ENCODE measurements at regions not wholly inside any gene's neighbourhood (a gene's known extent, or its start where the extent isn't known, plus 50 kb on each side); places are given as distances from the start of the nearest gene placed in this dataset.
"Not testable (repeated sequence)": the region's sequence is repeated elsewhere in the genome, so short reads cannot be mapped to it uniquely, and the experiment has no call there.

DNA sequence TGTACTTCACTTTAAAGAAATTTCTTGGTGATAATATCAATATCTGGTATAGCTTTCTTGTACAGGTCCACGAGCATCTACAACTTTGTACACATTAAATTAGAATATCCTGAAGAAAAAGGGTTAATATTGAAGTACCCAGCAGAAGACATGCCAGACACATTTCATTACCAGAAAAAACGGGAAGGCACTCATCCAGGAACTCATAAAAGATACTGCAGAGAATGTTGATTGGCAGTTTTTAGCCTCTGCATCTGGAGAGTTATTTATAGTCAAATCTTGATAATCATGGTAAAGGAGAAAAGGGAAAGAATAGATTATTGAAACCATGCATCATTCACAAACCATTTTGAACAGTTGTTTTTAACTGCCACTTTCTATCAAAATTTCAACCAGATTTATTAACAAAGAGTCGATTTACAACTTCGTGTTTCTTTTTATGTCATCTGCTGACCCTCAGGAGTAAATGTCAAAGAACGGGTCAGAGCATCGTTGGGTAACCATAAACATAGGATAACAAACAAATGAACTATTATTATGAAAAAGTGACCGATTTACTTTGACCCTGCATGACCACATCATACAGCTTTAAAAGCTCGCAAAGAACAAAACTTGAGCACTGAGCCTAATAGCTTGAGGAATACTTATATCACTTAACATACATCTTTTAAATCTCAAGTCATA, 229.2 kb upstream of the SGK1 start:
- DNase-seq: no peak

DNA sequence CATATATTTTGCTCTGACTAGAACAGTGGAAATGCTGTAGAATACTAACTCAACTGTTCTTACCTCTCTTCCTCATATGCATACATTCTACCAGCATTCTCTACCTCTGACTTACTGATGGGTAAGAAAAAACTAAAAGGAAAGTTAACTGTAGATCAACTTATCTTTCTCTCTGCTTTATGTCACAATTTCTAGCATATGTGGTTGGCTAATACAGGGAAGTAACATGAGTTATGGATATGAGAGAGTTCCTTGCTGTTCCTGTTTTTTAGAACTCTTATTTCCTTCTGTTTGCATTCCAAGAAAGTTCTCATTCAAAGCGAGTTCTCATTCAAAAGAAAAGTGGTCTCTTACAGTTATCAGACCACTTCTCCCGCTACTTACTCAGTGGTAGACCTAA, 226.8 kb upstream of the SGK1 start:
- no peak for DNase-seq

- no peak for DNase-seq
Measured at GRCh38 chr6:134543128-134543527, 225.2 kb upstream of the SGK1 start.

DNA sequence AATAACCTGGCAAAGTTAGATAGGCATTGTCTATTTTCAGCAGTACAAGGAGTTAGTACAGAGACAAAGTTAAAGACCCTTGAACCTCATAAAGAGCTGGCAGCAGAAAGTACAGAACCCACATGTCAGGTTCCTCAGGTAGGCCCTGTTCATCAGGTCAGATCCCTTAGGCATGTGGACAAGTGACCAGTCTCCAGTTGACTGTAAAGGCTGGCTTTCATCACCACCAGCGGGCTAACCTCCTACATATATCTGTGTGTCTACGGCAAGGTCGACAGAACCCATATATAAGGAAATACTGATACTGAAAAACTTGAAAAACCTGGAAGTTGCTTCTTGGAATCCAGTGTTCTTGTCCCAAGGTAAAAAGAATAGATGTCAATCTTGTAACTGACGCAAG, 223.1 kb upstream of the SGK1 start:
- DNase-seq: no peak

DNA sequence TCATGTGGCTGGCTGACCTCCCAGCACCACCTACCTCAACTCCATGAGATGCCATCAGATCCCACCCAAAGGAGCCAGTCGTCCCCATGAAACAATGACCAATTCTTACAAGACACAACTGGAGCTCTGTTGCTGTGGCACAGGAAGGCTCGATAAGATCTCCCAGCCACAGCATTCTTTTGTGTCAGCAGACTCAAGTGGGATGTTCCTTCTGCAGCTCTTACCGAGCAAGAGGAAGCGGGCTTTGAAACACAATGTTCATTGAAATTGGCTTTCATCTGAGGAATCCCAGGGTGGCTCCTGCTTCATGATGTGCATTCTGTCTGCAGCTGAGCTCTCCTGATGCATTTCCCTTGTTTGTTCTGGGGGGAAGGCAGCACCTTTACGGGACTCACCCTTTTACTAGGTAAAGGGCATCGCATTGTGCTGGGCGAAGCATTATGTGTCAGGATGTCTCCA, 222.0 kb upstream of the SGK1 start:
- no peak for DNase-seq

GRCh38 chr6:134537765-134538164, 219.9 kb upstream of the SGK1 start:
- DNase-seq: not testable (repeated sequence)

- DNase-seq: no peak
Measured at GRCh38 chr6:134537146-134537555, 219.2 kb upstream of the SGK1 start.

- DNase-seq: no peak
Measured at GRCh38 chr6:134535831-134536230, 217.9 kb upstream of the SGK1 start.

GRCh38 chr6:134534708-134535149, 216.8 kb upstream of the SGK1 start:
- DNase-seq: no peak

- DNase-seq: no peak
Measured at GRCh38 chr6:134533991-134534390, 216.1 kb upstream of the SGK1 start.

DNA sequence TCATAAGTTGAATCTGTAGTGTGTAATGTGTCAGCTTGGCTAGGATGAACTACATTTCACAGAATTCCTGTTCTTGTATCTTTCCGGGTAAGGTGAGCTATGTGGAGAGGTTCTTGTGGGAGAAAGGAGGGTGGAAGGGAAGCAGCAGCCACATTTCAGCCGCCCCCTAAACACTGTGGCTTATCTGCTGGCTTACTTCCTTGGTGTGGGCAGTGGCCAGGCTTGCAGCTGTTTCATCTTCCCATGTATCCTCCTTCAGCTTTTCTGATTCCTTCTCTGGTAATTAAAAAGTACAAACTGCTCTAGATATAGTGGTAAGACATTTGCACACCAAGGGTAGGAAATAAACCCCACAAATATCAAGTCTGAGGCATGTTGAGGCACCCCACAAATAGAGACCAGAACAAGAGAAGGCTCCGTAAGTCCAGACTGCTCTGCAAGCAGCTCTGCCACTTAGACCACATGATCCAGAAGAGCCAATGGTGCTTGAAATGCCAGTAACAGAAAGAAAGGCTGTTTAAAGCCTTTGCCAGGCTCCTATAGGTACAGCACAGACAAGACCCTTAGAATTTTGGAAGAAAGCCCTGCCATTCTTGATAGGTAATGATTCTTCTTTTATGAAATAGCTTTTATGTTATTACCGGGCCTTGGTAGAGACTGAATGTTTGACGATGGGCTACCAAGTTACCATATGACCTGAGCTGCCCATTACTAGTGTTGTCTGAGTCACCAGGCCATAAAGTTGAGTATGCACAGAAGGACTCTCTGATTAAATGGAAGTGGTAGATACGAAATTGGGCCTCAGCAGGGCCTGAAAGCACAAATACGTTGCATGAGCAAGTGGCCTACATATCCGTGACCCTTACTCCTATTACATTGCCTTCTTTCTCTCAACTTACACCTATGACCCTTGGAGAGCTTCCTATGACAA, 215.0 kb upstream of the SGK1 start:
- no peak for DNase-seq

DNA sequence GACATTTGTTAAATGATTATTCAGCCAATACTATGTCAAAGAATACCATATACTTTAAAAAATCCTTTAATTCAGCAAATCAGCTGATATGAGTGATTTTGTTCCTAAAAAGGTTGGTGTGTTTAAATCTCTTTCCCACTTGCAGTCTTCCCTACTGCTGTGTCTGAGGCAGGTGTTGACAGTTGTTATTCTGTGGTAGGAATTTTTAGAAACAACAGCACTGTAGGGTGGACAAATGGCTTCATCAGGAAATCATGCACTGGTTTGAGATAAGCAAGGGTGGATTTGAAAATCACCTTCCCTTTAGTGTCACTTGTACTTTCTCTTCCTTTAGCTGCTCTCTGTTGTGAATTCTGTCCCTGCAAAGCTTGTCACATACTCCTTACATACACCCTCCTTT, 213.7 kb upstream of the SGK1 start:
- DNase-seq: no peak

DNA sequence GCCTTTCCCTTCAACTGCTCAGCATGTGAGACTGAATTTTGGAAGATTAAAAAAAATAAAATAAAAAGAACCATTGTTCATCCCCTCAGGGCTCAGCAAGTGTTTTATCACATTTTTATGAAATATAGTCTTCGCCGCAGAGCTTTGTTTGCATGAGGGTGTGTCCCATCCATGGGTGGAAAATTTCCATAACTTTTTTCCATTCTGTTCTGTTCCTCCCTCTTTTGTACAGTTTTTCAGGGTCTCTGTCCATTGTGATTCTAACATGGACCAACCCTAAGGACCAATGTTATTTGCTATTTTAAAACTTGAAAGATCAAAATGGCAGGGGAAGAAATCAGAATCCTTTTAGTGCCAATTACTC, 213.3 kb upstream of the SGK1 start:
- DNase-seq: no peak

- no peak for DNase-seq
Measured at GRCh38 chr6:134529921-134530320, 212.0 kb upstream of the SGK1 start.

DNA sequence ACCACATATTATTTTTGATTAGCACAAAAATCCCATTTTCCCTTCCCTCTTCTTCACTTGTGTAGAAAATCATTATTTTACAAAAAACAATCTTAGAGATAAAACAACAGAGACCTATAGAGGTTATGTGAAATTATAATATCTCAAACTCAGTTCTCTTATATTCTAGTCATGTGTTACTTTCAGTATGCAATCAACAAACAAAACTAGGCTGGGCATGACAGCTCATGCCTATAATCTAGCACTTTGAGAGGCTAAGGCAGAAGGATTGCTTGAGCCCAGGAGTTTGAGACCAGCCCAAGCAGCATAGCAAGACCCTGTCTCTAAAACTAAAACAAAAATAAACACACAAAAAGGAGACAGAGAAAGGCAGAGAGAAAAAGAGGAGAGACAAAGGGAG, 211.4 kb upstream of the SGK1 start:
- DNase-seq: no peak

DNA sequence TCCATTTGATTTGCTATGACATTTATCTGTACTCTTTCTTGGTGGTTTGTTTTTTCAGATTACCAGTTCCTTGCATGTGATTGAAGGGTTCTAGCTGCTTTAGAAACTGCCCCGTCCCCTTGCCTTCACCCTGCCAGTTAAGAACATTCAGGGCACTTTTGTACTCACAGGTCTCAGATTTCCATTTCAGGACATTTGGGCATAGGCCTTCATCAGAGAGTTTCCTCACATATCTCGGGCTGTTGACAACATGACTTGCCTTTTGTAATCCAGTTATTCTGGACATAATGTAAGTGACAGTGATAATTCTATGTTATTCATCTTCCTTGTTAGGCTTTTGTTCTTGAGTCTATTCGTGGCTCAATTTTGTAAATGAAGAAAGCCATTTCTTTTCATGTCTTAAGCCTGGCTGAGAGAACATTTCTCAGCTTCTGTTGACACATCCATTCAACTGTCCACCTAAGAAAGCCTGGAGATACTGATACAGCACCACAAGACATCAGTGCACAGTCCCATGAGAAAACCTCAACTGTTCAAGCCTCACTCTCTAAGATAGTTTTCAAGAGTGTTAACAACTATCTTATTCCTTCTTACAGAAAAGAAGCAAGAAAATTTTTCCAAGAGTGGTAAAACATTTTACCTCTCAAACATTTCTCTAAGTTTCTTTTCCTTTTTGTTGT, 209.3 kb upstream of the SGK1 start:
- no peak for DNase-seq

GRCh38 chr6:134525190-134525868, 207.4 kb upstream of the SGK1 start:
- DNase-seq: no peak

GRCh38 chr6:134523903-134524650, 206.2 kb upstream of the SGK1 start:
- no peak for DNase-seq

GRCh38 chr6:134523051-134523450, 205.1 kb upstream of the SGK1 start:
- DNase-seq: no peak

- DNase-seq: no peak
Measured at GRCh38 chr6:134521116-134521501, 203.2 kb upstream of the SGK1 start.

GRCh38 chr6:134520181-134521115, 202.5 kb upstream of the SGK1 start:
- DNase-seq: no peak

Data from NCI-H774 (cell line).